Fibroblast of skin of abdomen (primary cell): ENCODE measurements at regions not wholly inside any gene's neighbourhood (a gene's known extent, or its start where the extent isn't known, plus 50 kb on each side); places are given as distances from the start of the nearest gene placed in this dataset.
A peak's percentile ranks its signal among the peaks of the same experiment; 100 is the strongest.

Experiments used
- DNase-seq: peaks from one replicate; pipeline ENCODE4 v3.0.0-alpha.2; 2013

- no peak for DNase-seq
Measured at GRCh38 chr20:40443753-40444152, 245.3 kb downstream of the MAFB start.

GRCh38 chr20:40442181-40442963, 246.7 kb downstream of the MAFB start:
- peak; percentile 18 for DNase-seq

- DNase-seq: no peak
Measured at GRCh38 chr20:40441771-40442170, 247.3 kb downstream of the MAFB start.

- DNase-seq: peak; percentile 40
Measured at GRCh38 chr20:40438161-40438830, 250.7 kb downstream of the MAFB start.

GRCh38 chr20:40436011-40436410, 253.0 kb downstream of the MAFB start:
- no peak for DNase-seq

- DNase-seq: no peak
Measured at GRCh38 chr20:40435146-40435895, 253.7 kb downstream of the MAFB start.

GRCh38 chr20:40434122-40434521, 254.9 kb downstream of the MAFB start:
- DNase-seq: no peak

GRCh38 chr20:40433341-40433861, 255.6 kb downstream of the MAFB start:
- DNase-seq: no peak

GRCh38 chr20:40431611-40432010, 257.4 kb downstream of the MAFB start:
- peak; percentile 57 for DNase-seq

- DNase-seq: no peak
Measured at GRCh38 chr20:40431112-40431511, 257.9 kb downstream of the MAFB start.

- no peak for DNase-seq
Measured at GRCh38 chr20:40427026-40427425, 262.0 kb downstream of the MAFB start.

GRCh38 chr20:40424695-40425094, 264.3 kb downstream of the MAFB start:
- no peak for DNase-seq

- DNase-seq: no peak
Measured at GRCh38 chr20:40422656-40423055, 266.4 kb downstream of the MAFB start.

- no peak for DNase-seq
Measured at GRCh38 chr20:40416274-40416673, 272.8 kb downstream of the MAFB start.

- DNase-seq: no peak
Measured at GRCh38 chr20:40414843-40415615, 274.0 kb downstream of the MAFB start.

GRCh38 chr20:40410028-40410427, 279.0 kb downstream of the MAFB start:
- no peak for DNase-seq

- DNase-seq: no peak
Measured at GRCh38 chr20:40397467-40397866, 291.6 kb downstream of the MAFB start.

- no peak for DNase-seq
Measured at GRCh38 chr20:40393197-40394079, 295.6 kb downstream of the MAFB start.

GRCh38 chr20:40390654-40391053, 298.4 kb downstream of the MAFB start:
- peak; percentile 2 for DNase-seq

GRCh38 chr20:40370800-40371199, 318.2 kb downstream of the MAFB start:
- no peak for DNase-seq

GRCh38 chr20:40368876-40369275, 320.2 kb downstream of the MAFB start:
- DNase-seq: no peak
